Heart right ventricle (tissue), 16 donors: ENCODE measurements at regions not wholly inside any gene's neighbourhood (a gene's known extent, or its start where the extent isn't known, plus 50 kb on each side); places are given as distances from the start of the nearest gene placed in this dataset.

ENCODE experiments used
- ATAC-seq, 8 donors: fragments of 200-7000 bp; cut with Tn5 transposase; one replicate each; pipeline ENCODE4 v1.9.1; 2020; ENCODE audit warnings: mild to moderate bottlenecking in 8 of 8, moderate library complexity in 8 of 8, moderate number of reproducible peaks in 1 of 8
- DNase-seq, 2 donors: peaks; one replicate each; pipeline ENCODE4 v3.0.0-alpha.2; 2020
- H3K27ac ChIP-seq, 10 donors: fragments of 200-600 bp; sonication (generic) in 2 of 10; one replicate each; pipeline versions ENCODE4 v1.5.0 to v1.8.0; 2020 to 2022; ENCODE audit warnings: mild to moderate bottlenecking in 3 of 10
- H3K27me3 ChIP-seq, 7 donors: fragments of 200-600 bp; one replicate each; pipeline ENCODE4 v1.8.0; 2021 to 2022; ENCODE audit warnings: mild to moderate bottlenecking in 2 of 7
- H3K36me3 ChIP-seq, 9 donors: fragments of 200-600 bp; sonication (generic) in 1 of 9; one replicate each; pipeline versions ENCODE4 v1.5.0 to v1.8.0; 2020 to 2022; ENCODE audit warnings: mild to moderate bottlenecking in 2 of 9
- H3K4me1 ChIP-seq, 9 donors: fragments of 200-600 bp; sonication (generic) in 1 of 9; one replicate each; pipeline versions ENCODE4 v1.5.0 to v1.8.0; 2020 to 2022; ENCODE audit warnings: mild to moderate bottlenecking in 4 of 9
- H3K4me3 ChIP-seq, 10 donors: fragments of 200-600 bp; sonication (generic) in 2 of 10; one replicate each; pipeline versions ENCODE4 v1.5.0 to v1.8.0; 2020 to 2022; ENCODE audit warnings: mild to moderate bottlenecking in 7 of 10, moderate library complexity in 2 of 10
- H3K9me3 ChIP-seq, 11 donors: fragments of 200-600 bp in 10 of 11; sonication (generic) in 2 of 11; one replicate each; pipeline versions ENCODE4 v1.5.0 to v1.8.0; 2013 to 2022; ENCODE audit warnings: mild to moderate bottlenecking in 2 of 11, control low read depth in 1 of 11, moderate library complexity in 1 of 11
- CTCF ChIP-seq, 9 donors: fragments of 200-600 bp; sonication (generic) in 2 of 9; IDR thresholded peaks; one replicate each; pipeline versions ENCODE4 v1.5.0 to v1.8.0; 2021 to 2022; ENCODE audit warnings: antibody characterized with exemption in 9 of 9, mild to moderate bottlenecking in 5 of 9, moderate library complexity in 1 of 9
- WGBS, 2 donors: extraction: QIAGEN DNeasy Blood & Tissue Kit; methylation state at CpG; one replicate each; pipeline ENCODE4 v1.1.7; 2013; ENCODE audit warnings: inconsistent platforms in 1 of 2; 5-methylcytosine and 5-hydroxymethylcytosine counted together
- intact Hi-C, 10 donors: fragments of 100-400 bp; cut with DNase I; formaldehyde crosslinking; loops; one replicate each; pipeline versions ENCODE4 v1.11.1 to v1.14.2; 2022
- donor health status: Arrhythmogenic right ventricular cardiomyopathy.
- donor health status: ischemic (EF 13 %, LVEDD 7.1; RV severe dilation, severe dysfunction).
- donor health status: healthy with polysubstance abuse.
- donor health status: DM: no; HTN: yes; CAD: no.
- donor health status: DM: no; HTN: no; CAD: no.
- donor health status: ischemic (EF 25% LVEDD 6.9; RV normal size, moderate dysfunction).
- donor health status: ischemic (EF 25% LVEDD 5.7; RV mildly dilated, moderate dysfunction).
- donor health status: healthy.
- donor health status: DM: yes; HTN: yes; CAD: no.
- donor health status: Ischemic cardiomyopathy.
- donor health status: ischemic (EF 35%, LVEDD 5.7; RV mildly dilated, moderate dysfunction).
- donor health status: nonischemic (EF 11% LVEDD 7.7; RV severe dilation, severe dysfunction).
- donor health status: DM: yes; HTN: yes; CAD: no.
- donor health status: PGD.
- donor health status: ischemic (EF 29% LVEDD 5.4; RV normal size, mild dysfunction).
- donor health status: nonischemic (EF 23%, LVEDD 6.1; RV moderate dilation, normal function).

DNA sequence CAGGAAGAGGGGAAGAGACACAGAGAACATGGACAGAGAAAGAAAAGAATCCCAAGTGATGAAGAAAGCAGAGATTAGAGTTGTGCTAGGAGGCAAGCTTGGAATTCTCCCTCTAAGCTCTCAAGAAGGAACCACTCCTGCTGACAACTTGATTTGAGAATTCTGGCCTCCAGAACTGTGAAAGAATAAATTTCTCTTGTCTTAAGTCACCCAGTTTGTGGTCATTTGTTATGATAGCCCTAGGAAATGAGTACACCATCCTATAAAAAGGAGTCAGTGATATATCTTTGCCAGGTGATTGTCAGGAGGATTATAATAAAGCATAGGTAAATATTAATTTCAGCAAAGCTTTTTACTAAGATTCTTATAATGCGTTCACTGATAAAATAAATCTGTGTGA lies 82.7 kb upstream of the TFEC start:
- Histone ChIP-seq H3K9me3 (peaks cover 0 to 6% (median 0%) of the 10 kb centered on the region in 11 donors), H3K4me3 (no peak overlapping the region), H3K36me3 (no peaks in the 10 kb centered on the region), H3K27ac (no peak overlapping the region), H3K27me3 (peaks cover 0 to 3% (median 0%) of the 10 kb centered on the region in 7 donors), H3K4me1 (no peaks in the 10 kb centered on the region)
- DNase-seq (no peak), ATAC-seq (no peak)
- 94 to 100% methylated on average over 1 of the region's 1 CpG for WGBS, 2 donors
- no peak for TF ChIP-seq CTCF (IDR thresholded peaks at IDR 0.05)
- intact Hi-C loops, result no loop called here

GRCh38 chr7:116120839-116121238 lies 89.5 kb upstream of the TES start:
- intact Hi-C loops, result no loop called here
- H3K9me3 ChIP-seq, result no peaks in the 10 kb centered on the region

DNA sequence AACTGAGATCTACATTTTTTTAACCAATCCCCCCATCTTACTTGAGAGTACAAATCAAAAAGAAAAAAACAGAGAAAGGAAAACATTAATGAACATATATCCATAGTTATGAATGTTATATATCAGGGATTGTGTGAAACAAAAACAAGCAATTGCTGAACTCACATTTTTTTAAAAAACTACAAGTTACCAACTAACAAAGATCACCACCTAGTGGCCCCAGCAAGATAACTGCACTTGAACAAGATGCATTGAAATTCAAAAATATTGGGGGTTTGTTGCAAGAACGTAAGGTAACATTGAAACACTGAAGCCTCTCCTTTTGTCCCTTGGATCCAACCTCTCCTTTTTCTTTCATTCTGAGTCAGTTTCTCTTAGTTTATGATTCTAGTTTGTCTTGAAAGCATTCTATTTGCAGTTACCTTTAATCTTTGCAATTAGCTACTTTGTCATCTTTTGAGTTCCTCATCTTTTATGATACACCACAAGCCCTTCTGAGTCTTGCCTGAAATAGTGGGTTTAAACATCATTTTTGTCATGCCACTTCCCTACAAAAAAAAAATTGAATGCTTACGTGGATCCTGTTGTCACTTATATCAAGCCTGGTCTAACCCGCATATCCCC lies 87.3 kb upstream of the TES start:
- Histone ChIP-seq H3K27me3 (peaks cover 0 to 3% (median 0%) of the 10 kb centered on the region in 7 donors), H3K4me1 (no peaks in the 10 kb centered on the region), H3K4me3 (no peak overlapping the region), H3K9me3 (peaks cover 0 to 9% (median 6%) of the 10 kb centered on the region in 11 donors), H3K36me3 (no peaks in the 10 kb centered on the region), H3K27ac (no peak overlapping the region)
- intact Hi-C loops, result no loop called here
- 51 to 60% methylated on average over 3 of the region's 3 CpGs for WGBS, 2 donors
- peak in 7 of 9 donors; percentile 43 to 66 (median 54) for TF ChIP-seq CTCF (IDR thresholded peaks at IDR 0.05)
- ATAC-seq (no peak), DNase-seq (no peak)

More at GRCh38 chr7:116120839-116121238, 89.5 kb upstream of the TES start:
- ATAC-seq, result no peak
- Histone ChIP-seq H3K4me1 (no peaks in the 10 kb centered on the region), H3K36me3 (no peaks in the 10 kb centered on the region), H3K27me3 (peaks cover 0 to 3% (median 0%) of the 10 kb centered on the region in 7 donors), H3K4me3 (no peak overlapping the region), H3K27ac (no peak overlapping the region)
- no peak for DNase-seq
- no peak for TF ChIP-seq CTCF (IDR thresholded peaks at IDR 0.05)

- Histone ChIP-seq H3K36me3 (no peaks in the 10 kb centered on the region), H3K27me3 (no peaks in the 10 kb centered on the region), H3K4me3 (no peak overlapping the region), H3K27ac (no peak overlapping the region), H3K9me3 (peaks cover 0 to 19% (median 12%) of the 10 kb centered on the region in 11 donors), H3K4me1 (no peaks in the 10 kb centered on the region)
- no peak for TF ChIP-seq CTCF (IDR thresholded peaks at IDR 0.05)
- no peak for ATAC-seq
- 93 to 97% methylated on average over 2 of the region's 2 CpGs for WGBS, 2 donors
- no peak for DNase-seq
- intact Hi-C loops, result no loop called here
Observed at GRCh38 chr7:116128139-116128538, 82.2 kb upstream of the TES start.
